Daoy (cell line): ENCODE measurements at regions not wholly inside any gene's neighbourhood (a gene's known extent, or its start where the extent isn't known, plus 50 kb on each side); places are given as distances from the start of the nearest gene placed in this dataset.
"Not testable (repeated sequence)": the region's sequence is repeated elsewhere in the genome, so short reads cannot be mapped to it uniquely, and the experiment has no call there.

ENCODE experiments used
- DNase-seq: peaks from one replicate; pipeline ENCODE4 v3.0.0-alpha.2; 2015; ENCODE audit warnings: low read depth

DNA sequence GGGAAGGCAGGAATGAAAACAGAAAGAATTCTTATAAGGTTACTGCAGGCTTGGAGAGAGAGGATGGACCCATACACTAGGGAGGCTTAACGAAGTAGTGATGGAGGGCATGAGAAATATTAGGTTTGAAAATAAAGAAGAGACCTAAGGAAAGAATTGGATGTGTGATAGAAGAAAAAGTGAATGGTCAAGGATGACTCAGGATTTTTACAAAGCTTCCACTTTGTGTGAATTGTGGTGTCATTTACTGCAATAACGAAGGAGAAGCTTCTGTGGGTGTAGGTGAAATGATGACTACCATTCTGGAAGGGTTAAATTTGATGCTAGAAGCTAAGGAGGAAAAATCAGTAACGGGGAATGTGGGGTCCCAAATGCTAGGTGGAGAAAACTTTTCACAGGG is 191.2 kb downstream of the UTRN start:
- no peak for DNase-seq

DNA sequence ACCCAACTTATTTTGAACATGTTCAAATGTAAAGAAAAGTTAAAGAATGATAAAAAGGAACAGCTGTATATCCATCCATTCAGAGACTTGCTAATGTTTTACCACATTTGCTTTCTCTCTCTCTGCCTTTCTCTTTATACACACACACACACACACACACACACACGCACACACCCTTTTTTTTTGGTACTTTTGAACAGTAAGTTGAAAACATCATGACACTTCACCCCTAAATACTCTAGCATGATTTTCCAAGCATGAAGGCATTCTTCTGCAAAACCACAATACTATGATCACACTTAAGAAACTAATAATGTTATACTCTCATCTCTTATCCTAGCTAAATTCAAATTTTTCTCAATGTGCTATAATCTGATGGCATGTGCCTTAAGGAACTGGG is 192.3 kb downstream of the UTRN start:
- DNase-seq, result no peak

- no peak for DNase-seq
Observed at GRCh38 chr6:144477856-144478255, 192.7 kb downstream of the UTRN start.

GRCh38 chr6:144478483-144478882 is 193.3 kb downstream of the UTRN start:
- DNase-seq, result no peak

- DNase-seq, result no peak
Observed at GRCh38 chr6:144479991-144480390, 194.9 kb downstream of the UTRN start.

DNA sequence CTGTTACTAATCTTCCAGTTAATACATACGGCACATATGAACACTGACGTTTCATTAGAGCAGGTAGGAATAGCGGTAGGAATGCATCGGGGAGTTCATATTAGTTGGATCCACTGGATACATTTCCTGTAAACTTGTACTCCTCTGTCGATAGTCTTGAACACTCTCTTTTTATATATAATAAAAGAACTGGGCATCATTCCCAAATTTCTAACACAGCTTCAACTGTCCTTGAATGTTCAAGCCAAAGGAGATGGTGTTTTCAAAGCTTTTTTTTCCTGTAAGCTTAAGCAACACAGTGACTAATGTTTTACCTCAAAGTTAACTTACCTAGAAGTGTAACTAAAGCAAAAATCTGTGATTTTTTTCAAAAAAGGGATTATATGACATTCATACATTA is 195.3 kb downstream of the UTRN start:
- DNase-seq, result no peak

DNA sequence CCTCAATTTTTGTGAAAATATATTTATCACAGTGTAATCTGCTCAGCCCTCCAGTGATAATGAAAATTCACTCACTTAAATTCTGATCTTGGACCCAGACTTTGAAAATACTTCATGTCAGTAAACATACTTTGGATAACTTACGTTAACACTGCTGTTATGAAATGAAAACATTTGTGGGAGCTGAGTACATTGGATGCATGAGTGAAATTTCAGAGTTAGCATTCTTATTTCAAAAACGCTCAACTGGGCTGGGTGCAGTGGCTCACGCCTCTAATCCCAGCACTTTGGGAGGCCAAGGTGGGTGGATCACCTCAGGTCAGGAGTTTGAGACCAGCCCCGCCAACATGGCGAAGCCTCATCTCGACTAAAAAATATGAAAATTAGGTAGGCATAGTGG is 196.4 kb downstream of the UTRN start:
- DNase-seq, result no peak

GRCh38 chr6:144482142-144482541 is 197.0 kb downstream of the UTRN start:
- DNase-seq, result peak; percentile 80

DNA sequence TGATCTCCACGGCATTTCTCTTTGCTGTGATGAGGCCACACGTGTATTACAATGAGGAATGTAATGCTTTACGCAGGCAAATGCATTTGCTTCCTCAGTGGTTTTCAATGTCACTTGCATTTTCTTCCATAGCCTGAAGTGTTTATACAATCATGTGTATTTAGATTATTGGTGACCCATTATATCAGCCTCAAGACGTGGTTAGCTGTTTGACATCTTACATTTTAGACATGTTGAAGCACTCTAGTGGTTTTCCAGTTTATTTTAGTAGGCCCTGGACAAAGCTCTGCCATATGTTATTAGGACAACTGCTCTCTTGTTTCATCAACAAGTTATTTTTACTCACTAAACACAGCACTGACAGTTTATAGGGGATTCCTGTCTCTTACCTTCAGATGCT is 200.4 kb downstream of the UTRN start:
- DNase-seq, result no peak

DNA sequence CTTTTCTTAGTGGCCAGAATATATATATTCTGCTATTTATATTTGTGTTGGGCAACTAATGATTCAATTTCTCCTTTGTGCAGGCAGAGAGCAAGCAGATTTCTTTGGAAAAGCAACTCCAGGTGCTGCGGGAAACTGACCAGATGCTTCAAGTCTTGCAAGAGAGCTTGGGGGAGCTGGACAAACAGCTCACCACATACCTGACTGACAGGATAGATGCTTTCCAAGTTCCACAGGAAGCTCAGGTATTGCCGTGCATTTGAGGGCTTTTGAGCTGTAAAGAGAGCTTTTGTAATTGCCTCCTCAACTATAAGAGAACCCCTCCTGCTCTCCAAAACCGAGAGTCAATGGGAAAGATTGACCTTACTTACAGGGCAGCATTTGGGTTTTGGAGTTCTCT is 203.5 kb downstream of the UTRN start:
- no peak for DNase-seq

GRCh38 chr6:144493035-144493910 is 208.1 kb downstream of the UTRN start:
- no peak for DNase-seq

DNA sequence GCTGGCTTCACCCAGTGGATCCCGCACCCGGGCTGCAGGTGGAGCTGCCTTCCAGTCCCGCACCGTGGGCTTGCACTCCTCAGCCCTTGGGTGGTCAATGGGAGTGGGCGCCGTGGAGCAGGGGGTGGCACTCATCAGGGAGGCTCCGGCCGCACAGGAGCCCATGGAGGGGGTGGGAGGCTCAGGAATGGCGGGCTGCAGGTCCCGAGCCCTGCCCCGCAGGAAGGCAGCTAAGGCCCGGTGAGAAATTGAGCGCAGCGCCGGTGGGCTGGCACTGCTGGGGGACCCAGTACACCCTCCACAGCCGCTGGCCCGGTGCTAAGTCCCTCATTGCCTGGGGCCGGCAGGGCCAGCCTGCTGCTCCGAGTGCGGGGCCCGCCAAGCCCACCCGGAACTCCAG is 209.9 kb downstream of the UTRN start:
- not testable (repeated sequence) for DNase-seq

DNA sequence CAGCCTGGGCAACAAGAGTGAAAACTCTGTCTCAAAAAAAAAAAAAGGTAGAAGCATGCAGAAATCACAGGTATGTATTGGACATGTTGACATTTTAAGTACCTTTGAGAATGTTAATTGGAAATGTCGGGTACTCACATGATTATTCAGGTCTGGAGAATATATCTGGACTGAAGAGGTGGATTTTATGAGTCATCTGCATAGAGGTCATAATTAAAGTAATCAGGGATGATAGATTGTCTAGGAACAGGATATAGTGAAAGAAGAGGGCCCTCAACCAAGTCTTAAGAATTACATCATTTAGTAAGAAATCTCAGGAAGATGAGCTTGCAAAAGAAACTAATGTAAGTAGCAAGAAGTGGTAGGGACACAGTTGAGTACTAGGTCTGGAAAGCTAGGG is 212.5 kb downstream of the UTRN start:
- DNase-seq, result no peak

- DNase-seq, result no peak
Observed at GRCh38 chr6:144500892-144501291, 215.8 kb downstream of the UTRN start.

GRCh38 chr6:144505214-144505613 is 220.1 kb downstream of the UTRN start:
- not testable (repeated sequence) for DNase-seq

- not testable (repeated sequence) for DNase-seq
Observed at GRCh38 chr6:144506051-144506450, 220.9 kb downstream of the UTRN start.

DNA sequence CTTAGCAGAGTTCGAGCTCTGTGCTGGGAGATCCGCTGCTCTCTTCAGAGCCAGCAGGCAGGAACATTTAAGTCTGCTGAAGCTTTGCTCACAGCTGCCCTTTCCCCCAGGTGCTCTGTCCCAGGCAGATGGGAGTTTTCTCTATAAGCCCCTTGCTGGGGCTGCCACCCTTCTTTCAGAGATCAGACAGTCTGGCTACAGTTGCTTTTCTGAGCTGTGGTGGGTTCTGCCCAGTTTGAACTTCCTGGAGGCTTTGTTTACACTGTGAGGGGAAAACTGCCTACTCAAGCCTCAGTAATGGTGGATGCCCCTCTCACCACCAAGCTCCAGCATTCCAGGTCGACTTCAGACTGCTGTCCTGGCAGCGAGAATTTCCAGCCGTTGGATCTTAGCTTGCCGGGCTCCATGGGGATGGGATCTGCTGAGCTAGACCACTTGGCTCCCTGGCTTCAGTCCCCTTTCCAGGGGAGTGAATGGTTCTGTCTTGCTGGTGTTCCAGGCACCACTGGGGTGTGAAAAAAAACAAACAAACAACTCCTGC is 222.7 kb downstream of the UTRN start:
- not testable (repeated sequence) for DNase-seq

DNA sequence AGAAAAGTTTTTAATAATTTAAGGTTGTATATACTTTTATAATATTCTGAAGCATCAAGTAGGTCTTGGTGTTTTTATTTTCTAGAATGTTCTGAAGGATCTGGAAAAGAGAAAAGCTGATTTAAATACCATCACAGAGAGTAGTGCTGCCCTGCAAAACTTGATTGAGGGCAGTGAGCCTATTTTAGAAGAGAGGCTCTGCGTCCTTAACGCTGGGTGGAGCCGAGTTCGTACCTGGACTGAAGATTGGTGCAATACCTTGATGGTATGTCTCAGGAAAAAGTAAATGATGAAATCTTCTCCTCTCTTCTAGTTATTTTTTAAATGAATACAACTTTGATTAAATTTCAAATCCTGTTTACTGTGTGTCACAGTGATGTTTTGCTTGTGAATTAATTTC is 225.7 kb downstream of the UTRN start:
- DNase-seq, result no peak

- peak; percentile 20 for DNase-seq
Observed at GRCh38 chr6:144515761-144516160, 230.6 kb downstream of the UTRN start.

DNA sequence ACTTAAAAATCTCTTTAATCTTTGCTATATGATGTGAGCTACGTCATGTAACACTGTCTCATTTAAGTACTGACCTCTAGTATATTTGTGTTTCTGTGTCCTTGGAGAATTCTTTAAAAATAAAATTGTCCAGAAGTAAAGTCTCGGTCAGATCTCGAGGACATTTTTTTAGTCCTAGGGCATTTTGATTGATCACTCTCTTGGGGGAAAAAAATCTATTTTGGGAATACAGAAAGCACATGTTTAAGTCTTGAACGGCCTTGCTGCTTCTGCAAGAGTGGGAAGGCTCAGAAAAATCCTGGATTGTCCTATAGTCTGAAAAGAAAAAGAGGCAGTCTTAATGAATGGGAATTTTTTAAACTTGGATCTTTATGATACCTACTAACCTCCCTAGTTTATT is 234.3 kb downstream of the UTRN start:
- no peak for DNase-seq

- DNase-seq, result peak; percentile 78
Observed at GRCh38 chr6:144528743-144529425, 243.7 kb downstream of the UTRN start.

DNA sequence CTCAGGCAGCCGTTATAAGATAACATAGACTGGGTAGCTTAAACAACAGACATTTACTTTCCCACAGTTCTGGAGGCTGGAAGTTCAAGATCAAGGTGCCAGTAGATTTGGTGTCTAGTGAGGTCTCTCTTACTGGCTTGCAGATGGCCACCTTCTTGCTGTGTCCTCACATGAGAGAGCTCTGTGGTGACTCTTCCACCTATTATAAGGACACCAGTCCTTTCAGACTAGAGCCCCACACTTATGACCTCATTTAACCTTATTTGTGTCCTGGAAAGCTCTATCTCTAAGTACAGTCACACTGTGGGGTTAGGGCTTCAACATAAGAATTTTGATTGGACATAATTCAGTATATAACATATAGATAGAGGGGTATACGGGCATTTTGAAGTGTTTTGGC is 245.0 kb downstream of the UTRN start:
- DNase-seq, result no peak

- not testable (repeated sequence) for DNase-seq
Observed at GRCh38 chr6:144532238-144532637, 247.1 kb downstream of the UTRN start.
